ENCODE measurements at regions not wholly inside any gene's neighbourhood (a gene's known extent, or its start where the extent isn't known, plus 50 kb on each side); places are given as distances from the start of the nearest gene placed in this dataset.

DNA sequence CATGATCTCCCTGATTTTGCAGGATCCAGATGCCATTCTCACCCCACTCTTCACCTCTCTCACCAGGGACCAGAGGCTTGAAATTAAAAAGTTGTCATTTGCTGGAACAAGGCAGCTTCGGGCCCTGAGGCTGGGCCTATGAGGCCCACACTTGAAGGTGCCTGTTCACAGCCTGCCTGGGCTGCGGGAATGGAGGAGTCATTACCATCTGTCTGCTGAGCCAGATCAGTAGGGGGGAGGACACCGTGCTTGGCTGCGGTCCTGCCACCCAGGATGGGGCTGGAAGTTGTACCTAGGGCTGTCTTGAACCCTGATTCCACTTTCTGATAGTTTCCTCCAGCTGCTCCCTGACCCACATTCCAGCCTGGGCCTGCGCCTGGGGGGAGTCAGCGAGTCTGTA, 208.3 kb upstream of the N4BP1 start:
- Histone ChIP-seq H3K4me3 (ENCODE audit: low read depth in 1 of 3, low read length in 3 of 3) (no peak overlapping the region), H3K36me3 (ENCODE audit: control insufficient read depth in 4 of 4, insufficient read depth in 3 of 4, low read depth in 1 of 4, low read length in 3 of 4) (no peaks in the 10 kb centered on the region), H3K4me1 (ENCODE audit: control insufficient read depth in 4 of 4, insufficient read depth in 4 of 4, low read length in 3 of 4) (no peaks in the 10 kb centered on the region), H3K27ac (ENCODE audit: low read depth in 1 of 2, low read length in 2 of 2) (no peak overlapping the region), H3K27me3 (ENCODE audit: control insufficient read depth in 4 of 4, insufficient read depth in 4 of 4, low read length in 3 of 4) (no peaks in the 10 kb centered on the region), H3K9me3 (ENCODE audit: control insufficient read depth in 4 of 4, low read length in 3 of 4) (no peaks in the 10 kb centered on the region), H3K9ac (ENCODE audit: low read depth in 1 of 2, low read length in 2 of 2) (no peak overlapping the region)
- 79% methylated on average over 6 of the region's 6 CpGs for WGBS
- DNase-seq (ENCODE audit: low spot score) = no peak
- TF ChIP-seq NR2F2 (IDR thresholded peaks at IDR 0.05) (no peak), SP1 (IDR thresholded peaks at IDR 0.05) (no peak)

DNA sequence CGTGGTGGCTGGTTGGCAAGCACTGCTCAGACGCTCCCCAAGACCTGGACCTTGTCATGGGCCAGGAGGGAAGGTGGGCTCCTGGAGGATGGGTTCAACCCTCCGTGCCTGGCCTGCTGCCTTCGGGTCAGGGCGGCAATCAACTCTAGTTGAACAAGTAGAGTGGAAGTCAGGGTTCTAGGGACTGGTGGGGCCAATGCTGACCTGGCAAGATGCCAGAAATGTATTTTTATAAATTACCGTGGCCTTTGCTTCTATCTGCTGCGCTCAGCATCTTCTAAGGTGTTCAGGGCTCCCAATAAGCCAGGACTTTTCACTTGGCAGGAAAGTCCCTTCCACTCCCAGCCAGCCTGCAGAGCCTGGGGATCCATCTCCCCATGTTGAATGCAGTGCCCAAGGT, 207.1 kb upstream of the N4BP1 start:
- Histone ChIP-seq H3K27me3 (ENCODE audit: control insufficient read depth in 4 of 4, insufficient read depth in 4 of 4, low read length in 3 of 4) (peaks cover 0 to 4% (median 0%) of the 10 kb centered on the region in 4 donors), H3K36me3 (ENCODE audit: control insufficient read depth in 4 of 4, insufficient read depth in 3 of 4, low read depth in 1 of 4, low read length in 3 of 4) (no peaks in the 10 kb centered on the region), H3K4me3 (ENCODE audit: low read depth in 1 of 3, low read length in 3 of 3) (no peak overlapping the region), H3K4me1 (ENCODE audit: control insufficient read depth in 4 of 4, insufficient read depth in 4 of 4, low read length in 3 of 4) (no peaks in the 10 kb centered on the region), H3K9ac (ENCODE audit: low read depth in 1 of 2, low read length in 2 of 2) (no peak overlapping the region), H3K27ac (ENCODE audit: low read depth in 1 of 2, low read length in 2 of 2) (no peak overlapping the region), H3K9me3 (ENCODE audit: control insufficient read depth in 4 of 4, low read length in 3 of 4) (no peaks in the 10 kb centered on the region)
- no peak for DNase-seq (ENCODE audit: low spot score)
- WGBS = 74% methylated on average over 7 of the region's 7 CpGs
- TF ChIP-seq HNF4G (IDR thresholded peaks at IDR 0.05) (no peak), JUND (IDR thresholded peaks at IDR 0.05) (no peak), RXRA (IDR thresholded peaks at IDR 0.05) (no peak), HNF4A (conservative IDR thresholded peaks at IDR 0.05) (no peak)

- Histone ChIP-seq H3K36me3 (ENCODE audit: control insufficient read depth in 4 of 4, insufficient read depth in 3 of 4, low read depth in 1 of 4, low read length in 3 of 4) (no peaks in the 10 kb centered on the region), H3K4me1 (ENCODE audit: control insufficient read depth in 4 of 4, insufficient read depth in 4 of 4, low read length in 3 of 4) (no peaks in the 10 kb centered on the region), H3K4me3 (ENCODE audit: low read depth in 1 of 3, low read length in 3 of 3) (no peak overlapping the region), H3K9ac (ENCODE audit: low read depth in 1 of 2, low read length in 2 of 2) (no peak overlapping the region), H3K27me3 (ENCODE audit: control insufficient read depth in 4 of 4, insufficient read depth in 4 of 4, low read length in 3 of 4) (peaks cover 0 to 5% (median 0%) of the 10 kb centered on the region in 4 donors), H3K27ac (ENCODE audit: low read depth in 1 of 2, low read length in 2 of 2) (no peak overlapping the region), H3K9me3 (ENCODE audit: control insufficient read depth in 4 of 4, low read length in 3 of 4) (no peaks in the 10 kb centered on the region)
- no peak for DNase-seq (ENCODE audit: low spot score)
- no peak for TF ChIP-seq RXRA (IDR thresholded peaks at IDR 0.05)
- TF ChIP-seq, protein P1, sequence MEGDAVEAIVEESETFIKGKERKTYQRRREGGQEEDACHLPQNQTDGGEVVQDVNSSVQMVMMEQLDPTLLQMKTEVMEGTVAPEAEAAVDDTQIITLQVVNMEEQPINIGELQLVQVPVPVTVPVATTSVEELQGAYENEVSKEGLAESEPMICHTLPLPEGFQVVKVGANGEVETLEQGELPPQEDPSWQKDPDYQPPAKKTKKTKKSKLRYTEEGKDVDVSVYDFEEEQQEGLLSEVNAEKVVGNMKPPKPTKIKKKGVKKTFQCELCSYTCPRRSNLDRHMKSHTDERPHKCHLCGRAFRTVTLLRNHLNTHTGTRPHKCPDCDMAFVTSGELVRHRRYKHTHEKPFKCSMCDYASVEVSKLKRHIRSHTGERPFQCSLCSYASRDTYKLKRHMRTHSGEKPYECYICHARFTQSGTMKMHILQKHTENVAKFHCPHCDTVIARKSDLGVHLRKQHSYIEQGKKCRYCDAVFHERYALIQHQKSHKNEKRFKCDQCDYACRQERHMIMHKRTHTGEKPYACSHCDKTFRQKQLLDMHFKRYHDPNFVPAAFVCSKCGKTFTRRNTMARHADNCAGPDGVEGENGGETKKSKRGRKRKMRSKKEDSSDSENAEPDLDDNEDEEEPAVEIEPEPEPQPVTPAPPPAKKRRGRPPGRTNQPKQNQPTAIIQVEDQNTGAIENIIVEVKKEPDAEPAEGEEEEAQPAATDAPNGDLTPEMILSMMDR (IDR thresholded peaks at IDR 0.05; ENCODE audit: low read depth, low read length, missing input control) = no peak
- TF ChIP-seq TAF1 (conservative IDR thresholded peaks at IDR 0.05) = no peak
- TF ChIP-seq YY1 (IDR thresholded peaks at IDR 0.05) = no peak
- TF ChIP-seq GABPA (IDR thresholded peaks at IDR 0.05 in 1 of 2, conservative IDR thresholded peaks at IDR 0.05 in 1 of 2) = no peak
- no peak for TF ChIP-seq RAD21 (IDR thresholded peaks at IDR 0.05)
- TF ChIP-seq MAX (IDR thresholded peaks at IDR 0.05) = no peak
- no peak for TF ChIP-seq HNF4A (conservative IDR thresholded peaks at IDR 0.05)
- TF ChIP-seq, protein P2, sequence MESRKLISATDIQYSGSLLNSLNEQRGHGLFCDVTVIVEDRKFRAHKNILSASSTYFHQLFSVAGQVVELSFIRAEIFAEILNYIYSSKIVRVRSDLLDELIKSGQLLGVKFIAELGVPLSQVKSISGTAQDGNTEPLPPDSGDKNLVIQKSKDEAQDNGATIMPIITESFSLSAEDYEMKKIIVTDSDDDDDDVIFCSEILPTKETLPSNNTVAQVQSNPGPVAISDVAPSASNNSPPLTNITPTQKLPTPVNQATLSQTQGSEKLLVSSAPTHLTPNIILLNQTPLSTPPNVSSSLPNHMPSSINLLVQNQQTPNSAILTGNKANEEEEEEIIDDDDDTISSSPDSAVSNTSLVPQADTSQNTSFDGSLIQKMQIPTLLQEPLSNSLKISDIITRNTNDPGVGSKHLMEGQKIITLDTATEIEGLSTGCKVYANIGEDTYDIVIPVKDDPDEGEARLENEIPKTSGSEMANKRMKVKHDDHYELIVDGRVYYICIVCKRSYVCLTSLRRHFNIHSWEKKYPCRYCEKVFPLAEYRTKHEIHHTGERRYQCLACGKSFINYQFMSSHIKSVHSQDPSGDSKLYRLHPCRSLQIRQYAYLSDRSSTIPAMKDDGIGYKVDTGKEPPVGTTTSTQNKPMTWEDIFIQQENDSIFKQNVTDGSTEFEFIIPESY (IDR thresholded peaks at IDR 0.05) = no peak
- TF ChIP-seq ATF3 (IDR thresholded peaks at IDR 0.05) = no peak
- TF ChIP-seq SP1 (IDR thresholded peaks at IDR 0.05) = no peak
- TF ChIP-seq HNF4G (IDR thresholded peaks at IDR 0.05) = no peak
- TF ChIP-seq NR2F2 (IDR thresholded peaks at IDR 0.05) = no peak
- TF ChIP-seq EGR1 (IDR thresholded peaks at IDR 0.05; ENCODE audit: low read depth in 2 of 2) = no peak
- no peak for TF ChIP-seq JUND (IDR thresholded peaks at IDR 0.05)
These were observed 206.4 kb upstream of the N4BP1 start for GRCh38 chr16:48816393-48816792.
